H1 (cell line): ENCODE measurements at regions not wholly inside any gene's neighbourhood (a gene's known extent, or its start where the extent isn't known, plus 50 kb on each side); places are given as distances from the start of the nearest gene placed in this dataset.

Source experiments
- CTCF ChIA-PET: fragments of 300-600 bp; sonication (Branson Sonifier 250); formaldehyde crosslinking; loops from one replicate; lab custom pipeline; 2021; ENCODE audit not compliant: partially characterized antibody; lab: Charles Lee
- POLR2A ChIA-PET: fragments of 300-600 bp; sonication (Branson Sonifier 250); formaldehyde crosslinking; loops from one replicate; lab custom pipeline; 2021; ENCODE audit warnings: inconsistent platforms; ENCODE audit not compliant: partially characterized antibody; lab: Charles Lee
- DNase-seq, 2 experiments: peaks; one replicate each; pipeline versions ENCODE4 v3.0.0 to v3.0.0-alpha.2; 2010 to 2022; ENCODE audit warnings: low spot score in 2 of 2, low read depth in 1 of 2, mixed read lengths in 1 of 2
- FAIRE-seq: peaks from 2 replicates; lab custom pipeline; 2011; peaks lifted over from hg19 to GRCh38; lab: Jason Lieb, UNC
- H2AFZ ChIP-seq: 2 replicates; pipeline ENCODE4 v1.8.1; 2012; ENCODE audit warnings: low read length, inconsistent platforms
- H2AK5ac ChIP-seq: 2 replicates; pipeline ENCODE4 v1.6.1; 2013; ENCODE audit warnings: low read depth, low read length
- H2BK120ac ChIP-seq: replicated peaks from 2 replicates; pipeline ENCODE3; 2013; ENCODE audit warnings: low read depth, low read length, inconsistent platforms
- H2BK12ac ChIP-seq: 2 replicates; pipeline ENCODE4 v1.6.1; 2013; ENCODE audit warnings: low read depth, low read length
- H2BK15ac ChIP-seq: 2 replicates; pipeline ENCODE4 v1.6.1; 2013; ENCODE audit warnings: low read length
- H2BK20ac ChIP-seq: 2 replicates; pipeline ENCODE4 v1.6.1; 2013; ENCODE audit warnings: low read length
- H2BK5ac ChIP-seq: 2 replicates; pipeline ENCODE4 v1.6.1; 2013; ENCODE audit warnings: low read depth, low read length
- H3K14ac ChIP-seq: 2 replicates; pipeline ENCODE4 v1.6.1; 2013; ENCODE audit warnings: inconsistent platforms; ENCODE audit not compliant: insufficient read length
- H3K18ac ChIP-seq: 2 replicates; pipeline ENCODE4 v1.6.1; 2013; ENCODE audit warnings: low read length; ENCODE audit errors: extremely low read depth
- H3K23ac ChIP-seq: 2 replicates; pipeline ENCODE4 v1.6.1; 2013; ENCODE audit warnings: inconsistent platforms; ENCODE audit not compliant: insufficient read length
- H3K23me2 ChIP-seq: 2 replicates; pipeline ENCODE4 v1.6.1; 2013; ENCODE audit warnings: low read depth, low read length
- H3K27ac ChIP-seq: 2 replicates; pipeline ENCODE4 v1.6.1; 2011; ENCODE audit warnings: low read depth, low read length, inconsistent platforms
- H3K27me3 ChIP-seq, 4 experiments: replicated peaks in 1 of 4; 1 replicate in 1 of 4; 2 replicates in 3 of 4; pipeline versions ENCODE4 v1.6.1 to v1.8.1; 2011 to 2013; ENCODE audit warnings: low read length in 3 of 4, mild to moderate bottlenecking in 3 of 4, inconsistent platforms in 2 of 4, mixed read lengths in 2 of 4, moderate library complexity in 1 of 4; ENCODE audit not compliant: control insufficient read depth in 3 of 4, insufficient read depth in 3 of 4; ENCODE audit errors: extremely low read depth in 1 of 4
- H3K36me3 ChIP-seq, 4 experiments: 2 replicates each; pipeline versions ENCODE4 v1.6.1 to v1.8.1; 2011 to 2013; ENCODE audit warnings: mild to moderate bottlenecking in 4 of 4, low read length in 3 of 4, moderate library complexity in 2 of 4, control low read depth in 1 of 4, inconsistent platforms in 1 of 4; ENCODE audit not compliant: insufficient read depth in 4 of 4, control insufficient read depth in 2 of 4
- H3K4ac ChIP-seq: replicated peaks from 2 replicates; pipeline ENCODE3; 2013; ENCODE audit warnings: low read length, low read depth, mixed read lengths, inconsistent platforms; ENCODE audit not compliant: insufficient read length
- H3K4me1 ChIP-seq, 4 experiments: replicated peaks in 1 of 4; 1 replicate in 1 of 4; 2 replicates in 3 of 4; pipeline versions ENCODE4 v1.6.1 to v1.8.1; 2011 to 2013; ENCODE audit warnings: low read length in 3 of 4, inconsistent platforms in 2 of 4, mixed read lengths in 1 of 4; ENCODE audit not compliant: insufficient read depth in 4 of 4, control insufficient read depth in 3 of 4
- H3K4me2 ChIP-seq, 2 experiments: 2 replicates each; pipeline versions ENCODE4 v1.6.1 to v1.8.1; 2011 to 2013; ENCODE audit warnings: low read depth in 2 of 2, low read length in 2 of 2, control low read depth in 1 of 2, inconsistent platforms in 1 of 2, mild to moderate bottlenecking in 1 of 2; ENCODE audit not compliant: insufficient read depth in 1 of 2
- H3K4me3 ChIP-seq, 4 experiments: fragments of 200-600, 300-600 bp in 1 of 4; sonication (generic), shearing (Covaris generic), sonication (Bioruptor Twin) in 1 of 4; 2 replicates each; pipeline versions ENCODE4 v1.5.1 to v1.8.1; 2011 to 2016; ENCODE audit warnings: low read length in 4 of 4, low read depth in 3 of 4, control low read depth in 2 of 4, inconsistent platforms in 2 of 4, mild to moderate bottlenecking in 2 of 4, mixed read lengths in 1 of 4, moderate library complexity in 1 of 4; ENCODE audit not compliant: insufficient read depth in 2 of 4; ENCODE audit errors: extremely low read depth in 1 of 4
- H3K56ac ChIP-seq: replicated peaks from 2 replicates; pipeline ENCODE3; 2013; ENCODE audit warnings: low read depth, mild to moderate bottlenecking, mixed read lengths, low read length, inconsistent platforms; ENCODE audit not compliant: insufficient read length
- H3K79me1 ChIP-seq: 2 replicates; pipeline ENCODE4 v1.6.1; 2013; ENCODE audit warnings: low read depth, low read length, control low read depth
- H3K79me2 ChIP-seq, 2 experiments: 2 replicates each; pipeline versions ENCODE4 v1.6.1 to v1.8.1; 2012 to 2013; ENCODE audit warnings: low read length in 2 of 2, mild to moderate bottlenecking in 2 of 2, inconsistent platforms in 1 of 2; ENCODE audit not compliant: insufficient read depth in 2 of 2, control insufficient read depth in 1 of 2
- H3K9ac ChIP-seq, 4 experiments: replicated peaks in 1 of 4; 1 replicate in 1 of 4; 2 replicates in 3 of 4; pipeline versions ENCODE4 v1.6.1 to v1.8.1; 2011 to 2013; ENCODE audit warnings: low read depth in 3 of 4, low read length in 3 of 4, control low read depth in 2 of 4, mild to moderate bottlenecking in 2 of 4, moderate library complexity in 2 of 4, inconsistent platforms in 1 of 4; ENCODE audit errors: extremely low read depth in 1 of 4
- H3K9me3 ChIP-seq, 2 experiments: 2 replicates each; pipeline versions ENCODE4 v1.6.1 to v1.8.1; 2012 to 2013; ENCODE audit warnings: mild to moderate bottlenecking in 2 of 2, moderate library complexity in 2 of 2, control low read depth in 1 of 2, inconsistent platforms in 1 of 2, low read depth in 1 of 2, low read length in 1 of 2, mixed read lengths in 1 of 2; ENCODE audit not compliant: insufficient read depth in 2 of 2
- H4K20me1 ChIP-seq, 2 experiments: replicated peaks in 1 of 2; 2 replicates each; pipeline versions ENCODE3 to v1.8.1; 2011 to 2013; ENCODE audit warnings: inconsistent platforms in 2 of 2, low read length in 2 of 2, mild to moderate bottlenecking in 1 of 2; ENCODE audit not compliant: insufficient read depth in 2 of 2, control insufficient read depth in 1 of 2
- H4K5ac ChIP-seq: 2 replicates; pipeline ENCODE4 v1.6.1; 2013; ENCODE audit warnings: low read length, low read depth, mixed read lengths, inconsistent platforms; ENCODE audit not compliant: insufficient read length
- H4K8ac ChIP-seq: 2 replicates; pipeline ENCODE4 v1.8.0; 2013; ENCODE audit warnings: mild to moderate bottlenecking, moderate library complexity, low read length, inconsistent platforms; ENCODE audit not compliant: insufficient read depth; ENCODE audit errors: extremely low read depth
- H4K91ac ChIP-seq: replicated peaks from 2 replicates; pipeline ENCODE3; 2013; ENCODE audit warnings: low read length, mixed read lengths, inconsistent platforms; ENCODE audit not compliant: insufficient read length
- BACH1 ChIP-seq: IDR thresholded peaks from 2 replicates; pipeline ENCODE4 v1.6.1; 2012; ENCODE audit warnings: low read length, improper control_type of control experiment
- BRCA1 ChIP-seq: IDR thresholded peaks from 2 replicates; pipeline ENCODE4 v1.6.1; 2012; ENCODE audit warnings: low read depth, low read length, improper control_type of control experiment
- CEBPB ChIP-seq: IDR thresholded peaks from 2 replicates; pipeline ENCODE4 v1.6.1; 2012; ENCODE audit warnings: low read depth, low read length
- EZH2 ChIP-seq: fragments of 200-600 bp; sonication (generic); IDR thresholded peaks from 2 replicates; pipeline ENCODE4 v1.7.1; 2012; ENCODE audit warnings: low read depth, mild to moderate bottlenecking, moderate library complexity, low read length, inconsistent platforms; ENCODE audit not compliant: severe bottlenecking
- FOSL1 ChIP-seq: IDR thresholded peaks from 2 replicates; pipeline ENCODE4 v1.6.1; 2011; ENCODE audit warnings: mild to moderate bottlenecking, low read depth, low read length, moderate library complexity; ENCODE audit not compliant: insufficient read depth
- GABPA ChIP-seq: IDR thresholded peaks from 2 replicates; pipeline ENCODE4 v1.6.1; 2011; ENCODE audit warnings: mild to moderate bottlenecking, low read length, moderate library complexity, borderline replicate concordance; ENCODE audit not compliant: insufficient read depth
- KDM1A ChIP-seq: fragments of 200-600, 300-600 bp; sonication (generic); IDR thresholded peaks from 2 replicates; pipeline ENCODE4 v1.7.1; 2016; ENCODE audit warnings: mild to moderate bottlenecking, low read length, borderline replicate concordance
- PHF8 ChIP-seq: fragments of 200-600 bp; sonication (generic); conservative IDR thresholded peaks from 2 replicates; pipeline ENCODE4 v1.7.1; 2012; ENCODE audit warnings: low read depth, mild to moderate bottlenecking, inconsistent platforms, low read length, moderate library complexity
- POLR2A ChIP-seq, 2 experiments: IDR thresholded peaks; 1 replicate in 1 of 2; 2 replicates in 1 of 2; pipeline ENCODE4 v1.6.1; 2011; ENCODE audit warnings: low read depth in 2 of 2, low read length in 2 of 2, mild to moderate bottlenecking in 2 of 2; ENCODE audit errors: control extremely low read depth in 1 of 2
- RBBP5 ChIP-seq: IDR thresholded peaks from 2 replicates; pipeline ENCODE4 v1.7.1; 2012; ENCODE audit warnings: low read depth, mild to moderate bottlenecking, inconsistent platforms, low read length, moderate library complexity, borderline replicate concordance
- RFX5 ChIP-seq: IDR thresholded peaks from 2 replicates; pipeline ENCODE4 v1.6.1; 2011; ENCODE audit warnings: low read depth, low read length, improper control_type of control experiment, borderline replicate concordance
- RNF2 ChIP-seq: fragments of 200-900, 300-1000 bp; sonication (generic); IDR thresholded peaks from 2 replicates; pipeline ENCODE4 v1.7.1; 2016; ENCODE audit warnings: borderline replicate concordance, low read depth, mild to moderate bottlenecking, antibody characterized with exemption, low read length; ENCODE audit not compliant: poor library complexity, severe bottlenecking; ENCODE audit errors: missing control alignments
- SIN3A ChIP-seq, 2 experiments: IDR thresholded peaks in 1 of 2; conservative IDR thresholded peaks in 1 of 2; 2 replicates each; pipeline ENCODE4 v1.6.1; 2011 to 2012; ENCODE audit warnings: low read length in 2 of 2, improper control_type of control experiment in 1 of 2, low read depth in 1 of 2, mild to moderate bottlenecking in 1 of 2
- SP1 ChIP-seq: IDR thresholded peaks from 2 replicates; pipeline ENCODE4 v1.6.1; 2011; ENCODE audit warnings: low read depth, low read length
- WGBS, 2 experiments: shearing (Covaris generic) in 1 of 2; methylation state at CpG; one replicate each; pipeline versions ENCODE4 v1.1.6 to v1.1.7; 2013 to 2015; ENCODE audit warnings: low lambda C conversion rate in 2 of 2, mixed read lengths in 2 of 2, inconsistent platforms in 1 of 2, low coverage in 1 of 2, missing lambda C conversion rate in 1 of 2; ENCODE audit not compliant: insufficient replicate concordance in 2 of 2, insufficient coverage in 1 of 2, insufficient read length in 1 of 2; ENCODE audit errors: extremely low coverage in 1 of 2, missing lambda C conversion rate in 1 of 2; 5-methylcytosine and 5-hydroxymethylcytosine counted together
- TF ChIP-seq, protein P1 (sequence below): IDR thresholded peaks from 2 replicates; pipeline ENCODE4 v1.6.1; 2011; ENCODE audit warnings: low read depth, mild to moderate bottlenecking, low read length; ENCODE audit not compliant: insufficient read depth

DNA sequence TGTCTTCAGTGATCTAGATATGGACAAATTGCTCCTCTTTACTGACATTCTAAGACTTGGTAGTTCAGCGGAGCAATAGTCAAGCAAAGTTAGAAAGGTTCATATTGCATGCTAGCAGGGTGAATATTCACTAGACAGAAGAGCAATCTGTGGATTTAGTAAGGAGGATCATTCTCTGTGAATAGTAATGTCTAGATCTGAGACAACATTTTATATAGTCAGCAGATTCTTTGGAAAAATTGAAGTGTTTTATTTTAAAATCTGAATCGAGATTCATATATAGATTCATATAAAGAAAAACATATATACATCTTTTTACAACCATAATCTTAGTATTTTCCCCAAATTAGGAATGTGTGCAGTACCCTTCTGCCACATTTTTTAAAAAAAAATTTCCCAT lies 274.5 kb upstream of the BRINP3 start:
- Histone ChIP-seq H3K27ac (no peak overlapping the region), H2BK120ac (no peak overlapping the region), H3K4me2 (no peak overlapping the region), H3K27me3 (no peaks in the 10 kb centered on the region), H3K79me2 (no peaks in the 10 kb centered on the region), H3K23me2 (no peaks in the 10 kb centered on the region), H3K14ac (no peak overlapping the region), H3K79me1 (no peaks in the 10 kb centered on the region), H2AFZ (no peak overlapping the region), H3K9me3 (no peaks in the 10 kb centered on the region), H3K36me3 (no peaks in the 10 kb centered on the region), H3K4ac (no peak overlapping the region), H4K91ac (no peak overlapping the region), H3K18ac (no peak overlapping the region), H4K20me1 (no peaks in the 10 kb centered on the region), H3K23ac (no peak overlapping the region), H3K4me3 (no peak overlapping the region), H4K8ac (no peak overlapping the region), H3K9ac (no peak overlapping the region), H2BK12ac (no peak overlapping the region), H4K5ac (no peak overlapping the region), H3K56ac (no peak overlapping the region), H2BK5ac (no peak overlapping the region), H2BK20ac (no peak overlapping the region), H2AK5ac (no peak overlapping the region), H3K4me1 (no peaks in the 10 kb centered on the region), H2BK15ac (no peak overlapping the region)
- CTCF ChIA-PET: no interaction called here
- POLR2A ChIA-PET: no interaction called here
- no peak for DNase-seq
- WGBS, 2 experiments: 92% methylated on average over 2 of the region's 2 CpGs; no CpG with 5 or more reads in 1 of the 2 experiments
- no peak for FAIRE-seq
- TF ChIP-seq SP1 (no peak), CEBPB (no peak), RBBP5 (no peak), PHF8 (no peak), RFX5 (no peak), SIN3A (conservative IDR thresholded peaks at IDR 0.05 in 1 of 2, IDR thresholded peaks at IDR 0.05 in 1 of 2; ENCODE audit: low read depth in 1 of 2, low read length in 2 of 2) (no peak), BACH1 (no peak), POLR2A (IDR thresholded peaks at IDR 0.05; ENCODE audit: control extremely low read depth in 1 of 2, low read depth in 2 of 2, low read length in 2 of 2) (no peak), GABPA (no peak), EZH2 (no peak), BRCA1 (no peak), FOSL1 (no peak), KDM1A (no peak), RNF2 (no peak)
- TF ChIP-seq, protein P1, sequence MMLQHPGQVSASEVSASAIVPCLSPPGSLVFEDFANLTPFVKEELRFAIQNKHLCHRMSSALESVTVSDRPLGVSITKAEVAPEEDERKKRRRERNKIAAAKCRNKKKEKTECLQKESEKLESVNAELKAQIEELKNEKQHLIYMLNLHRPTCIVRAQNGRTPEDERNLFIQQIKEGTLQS: no peak
